HG03442 (cell line): ENCODE measurements at regions not wholly inside any gene's neighbourhood (a gene's known extent, or its start where the extent isn't known, plus 50 kb on each side); places are given as distances from the start of the nearest gene placed in this dataset.
"Not testable (repeated sequence)": the region's sequence is repeated elsewhere in the genome, so short reads cannot be mapped to it uniquely, and the experiment has no call there.

Experiments
- ATAC-seq: cut with Tn5 transposase; IDR thresholded peaks from one replicate; pipeline ENCODE4 v1.9.1; 2021; ENCODE audit warnings: mild to moderate bottlenecking, moderate library complexity; ENCODE audit not compliant: unreplicated experiment

- ATAC-seq: no peak
Measured at GRCh38 chr3:66629150-66629981, 128.5 kb upstream of the LRIG1 start.

DNA sequence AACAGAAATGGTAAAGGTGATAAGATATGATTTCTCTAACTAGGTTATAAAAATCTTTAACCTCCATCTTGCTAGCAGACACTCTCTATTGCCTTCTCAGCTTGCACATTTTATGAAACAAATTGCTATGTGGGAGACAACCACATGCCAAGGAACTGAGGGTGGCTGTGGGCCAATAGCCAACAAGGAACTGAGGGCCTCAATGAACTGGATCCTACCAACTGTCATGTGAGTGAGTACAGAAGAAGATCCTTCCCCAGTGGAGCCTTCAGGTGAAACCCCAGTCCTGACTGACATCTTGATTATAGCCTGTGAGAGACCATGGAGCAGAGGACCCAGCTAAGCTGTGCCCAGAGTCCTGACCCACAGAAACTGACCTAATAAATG lies 129.2 kb upstream of the LRIG1 start:
- no peak for ATAC-seq

GRCh38 chr3:66633402-66634381 lies 132.9 kb upstream of the LRIG1 start:
- no peak for ATAC-seq

GRCh38 chr3:66638717-66639116 lies 137.9 kb upstream of the LRIG1 start:
- no peak for ATAC-seq

- ATAC-seq: no peak
Measured at GRCh38 chr3:66639809-66640356, 139.1 kb upstream of the LRIG1 start.

DNA sequence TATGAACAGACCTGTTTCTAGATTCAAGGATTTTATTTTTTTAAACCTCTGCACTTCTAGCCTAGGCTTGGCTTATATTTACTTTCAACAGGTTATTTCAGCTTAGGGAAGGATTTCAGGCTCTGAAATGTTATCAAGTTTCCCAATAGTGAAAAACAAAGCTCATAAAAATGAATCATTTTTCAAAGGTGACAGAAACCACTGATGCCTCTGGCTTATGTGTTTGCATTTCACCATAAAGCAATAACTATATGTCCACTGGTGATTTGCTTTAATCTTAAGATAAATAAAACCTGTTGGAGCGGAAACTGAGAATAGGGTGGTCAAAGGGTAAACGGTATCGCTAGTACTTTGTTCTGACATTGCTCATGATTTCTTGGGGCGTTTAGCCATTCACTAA lies 141.2 kb upstream of the LRIG1 start:
- ATAC-seq: no peak

DNA sequence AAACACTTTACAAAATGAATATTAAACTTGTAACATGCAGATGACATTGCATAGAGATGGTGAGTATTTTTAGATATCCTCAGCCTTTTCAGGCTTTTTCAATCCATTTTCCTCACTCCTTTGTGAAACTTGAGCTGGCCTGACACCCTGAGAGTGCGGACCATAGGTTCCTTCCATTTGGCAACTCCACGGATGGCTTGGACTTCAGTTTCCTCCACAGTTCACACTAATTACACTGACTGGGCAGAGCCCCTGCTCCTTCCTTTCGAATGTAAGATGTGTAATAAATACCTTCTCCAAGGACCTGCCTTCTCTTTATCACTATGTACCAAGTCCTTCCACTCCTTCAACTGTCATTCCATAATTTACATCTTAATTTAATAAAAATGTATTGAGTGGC lies 141.7 kb upstream of the LRIG1 start:
- ATAC-seq: no peak

DNA sequence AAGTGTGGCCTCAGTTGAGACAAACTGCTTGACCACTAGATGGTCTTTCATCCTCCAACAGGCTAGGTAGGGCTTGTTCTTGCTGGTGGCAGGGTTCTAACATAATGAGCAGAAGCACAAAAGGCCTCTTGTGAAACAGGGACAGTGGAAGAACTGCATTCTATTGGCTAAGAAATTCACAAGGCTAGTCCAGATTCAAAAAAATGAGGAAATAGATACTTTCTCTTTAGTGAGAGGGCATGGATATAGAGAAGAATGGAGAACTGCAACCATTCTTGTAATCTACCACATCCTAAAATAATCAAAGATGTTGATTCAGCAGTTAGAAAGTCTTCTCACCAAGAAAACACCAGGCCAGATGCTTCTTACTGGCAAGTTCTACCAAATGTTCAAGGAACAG lies 143.7 kb upstream of the LRIG1 start:
- no peak for ATAC-seq

- ATAC-seq: no peak
Measured at GRCh38 chr3:66648975-66649374, 148.2 kb upstream of the LRIG1 start.

- not testable (repeated sequence) for ATAC-seq
Measured at GRCh38 chr3:66651520-66651919, 150.7 kb upstream of the LRIG1 start.

DNA sequence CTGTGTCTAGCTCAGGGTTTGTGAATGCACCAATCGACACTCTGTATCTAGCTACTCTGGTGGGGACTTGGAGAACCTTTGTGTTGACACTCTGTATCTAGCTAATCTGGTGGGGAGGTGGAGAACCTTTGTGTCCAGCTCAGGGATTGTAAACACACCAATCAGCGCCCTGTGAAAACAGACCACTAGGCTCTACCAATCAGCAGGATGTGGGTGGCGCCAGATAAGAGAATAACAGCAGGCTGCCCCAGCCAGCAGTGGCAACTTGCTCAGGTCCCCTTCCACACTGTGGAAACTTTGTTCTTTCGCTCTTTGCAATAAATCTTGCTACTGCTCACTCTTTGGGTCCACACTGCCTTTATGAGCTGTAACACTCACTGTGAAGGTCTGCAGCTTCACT lies 151.3 kb upstream of the LRIG1 start:
- not testable (repeated sequence) for ATAC-seq

DNA sequence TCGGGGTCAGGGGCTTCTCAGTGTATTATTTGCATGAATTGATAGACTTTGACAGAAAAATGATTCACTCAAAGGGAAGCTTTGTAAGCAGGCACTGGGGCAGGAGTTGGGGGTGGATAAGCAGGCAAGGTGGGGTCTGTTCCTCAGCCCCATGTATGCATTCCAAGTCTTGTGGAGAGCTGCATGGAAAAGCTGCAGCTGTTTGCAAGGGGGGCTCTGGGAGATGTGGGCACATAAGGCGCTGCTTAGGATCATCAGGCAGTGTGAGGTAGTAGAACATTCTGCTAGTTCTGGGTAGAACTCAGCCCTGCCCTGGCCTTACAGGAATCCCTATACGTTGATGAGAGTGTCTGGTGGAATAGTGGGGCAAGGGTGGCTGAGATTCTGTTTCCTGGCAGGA lies 154.2 kb upstream of the LRIG1 start:
- no peak for ATAC-seq

GRCh38 chr3:66655671-66656070 lies 154.8 kb upstream of the LRIG1 start:
- no peak for ATAC-seq

- no peak for ATAC-seq
Measured at GRCh38 chr3:66656609-66657008, 155.8 kb upstream of the LRIG1 start.

- ATAC-seq: no peak
Measured at GRCh38 chr3:66659056-66659455, 158.2 kb upstream of the LRIG1 start.

GRCh38 chr3:66661628-66662027 lies 160.8 kb upstream of the LRIG1 start:
- no peak for ATAC-seq

GRCh38 chr3:66662894-66663293 lies 162.1 kb upstream of the LRIG1 start:
- ATAC-seq: no peak

DNA sequence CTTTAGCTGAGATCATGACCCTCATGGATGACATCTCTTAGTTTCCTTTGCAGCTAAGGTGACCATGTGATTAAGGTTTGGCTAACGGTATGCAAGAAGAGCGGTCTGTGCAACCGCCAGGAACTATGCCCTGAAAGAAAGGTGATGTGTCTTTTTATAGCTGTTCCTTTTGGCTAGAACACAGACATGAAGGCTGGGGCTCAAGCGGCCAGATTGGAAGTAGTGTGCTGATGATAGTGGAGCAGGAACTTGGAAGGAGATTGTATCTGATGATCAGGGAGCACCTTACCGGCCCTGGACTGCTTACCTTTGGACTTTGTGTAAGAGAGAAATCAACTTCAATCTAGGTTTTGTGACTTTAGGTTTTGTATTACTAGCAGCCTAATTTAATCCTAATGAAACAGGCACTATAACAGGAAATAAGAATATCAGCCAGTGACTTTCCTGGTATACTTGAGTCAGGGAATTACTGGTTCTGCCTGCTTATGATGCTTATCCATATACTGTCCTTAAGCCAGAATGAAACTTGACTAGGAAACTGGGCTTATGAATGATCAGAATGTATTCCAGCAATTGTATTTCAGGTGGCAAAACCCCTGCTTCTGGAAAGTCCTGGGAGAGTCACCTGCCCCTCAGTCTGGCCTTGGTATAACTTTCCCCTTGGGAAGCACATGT lies 164.3 kb upstream of the LRIG1 start:
- ATAC-seq: no peak

DNA sequence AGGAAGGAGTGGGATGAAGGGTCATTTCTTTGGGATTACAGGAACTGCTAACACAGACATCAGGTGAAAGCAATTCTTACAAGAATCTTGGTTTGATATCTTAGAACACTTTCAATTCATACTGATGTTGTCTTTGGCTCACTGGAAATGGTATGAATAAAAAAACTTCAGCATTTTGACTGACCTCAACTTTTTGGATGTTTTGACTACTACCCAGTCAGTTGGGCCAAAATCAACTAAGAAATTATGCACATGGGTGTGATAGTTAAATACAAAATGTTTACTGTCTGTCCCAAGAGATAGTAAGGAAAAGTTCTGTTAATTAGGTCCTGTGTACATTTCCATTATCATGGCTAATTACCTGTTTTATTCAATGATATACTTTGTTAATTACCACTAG lies 165.5 kb upstream of the LRIG1 start:
- ATAC-seq: no peak

GRCh38 chr3:66667263-66667662 lies 166.4 kb upstream of the LRIG1 start:
- no peak for ATAC-seq

DNA sequence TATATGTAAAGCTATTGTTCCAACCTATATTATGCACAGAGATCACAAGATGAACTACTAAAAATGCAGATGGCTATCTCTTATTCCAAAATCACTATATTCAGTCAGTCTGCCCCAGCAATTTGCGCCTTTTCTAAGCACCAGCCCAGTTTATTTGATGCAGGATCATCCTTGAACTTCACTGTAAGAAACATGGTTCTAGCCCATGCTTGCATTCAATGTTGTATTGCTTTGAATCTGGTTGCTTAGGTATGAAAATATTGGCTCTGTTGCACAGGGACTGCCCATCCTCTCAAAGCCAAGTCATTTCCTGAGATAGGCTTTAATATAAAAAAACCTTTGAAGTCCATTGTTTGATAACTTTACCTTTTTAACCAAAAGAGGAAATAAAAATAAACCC lies 170.5 kb upstream of the LRIG1 start:
- no peak for ATAC-seq
